ENCODE measurements at regions not wholly inside any gene's neighbourhood (a gene's known extent, or its start where the extent isn't known, plus 50 kb on each side); places are given as distances from the start of the nearest gene placed in this dataset.

- TF ChIP-seq JUN (IDR thresholded peaks at IDR 0.05; ENCODE audit: borderline replicate concordance, insufficient read depth, insufficient read length, low read depth) (no peak), POLR2A (IDR thresholded peaks at IDR 0.05; ENCODE audit: low read depth, low read length) (no peak), EZH2 (IDR thresholded peaks at IDR 0.05; ENCODE audit: borderline replicate concordance, low read depth, low read length, severe bottlenecking) (no peak), POLR2AphosphoS5 (IDR thresholded peaks at IDR 0.05; ENCODE audit: insufficient read depth, low read depth, low read length) (no peak), MYC (IDR thresholded peaks at IDR 0.05; ENCODE audit: low read depth, low read length) (no peak), GATA2 (IDR thresholded peaks at IDR 0.05; ENCODE audit: insufficient read depth, insufficient read length, low read depth, low read length) (no peak)
- TF ChIP-seq, protein P1, sequence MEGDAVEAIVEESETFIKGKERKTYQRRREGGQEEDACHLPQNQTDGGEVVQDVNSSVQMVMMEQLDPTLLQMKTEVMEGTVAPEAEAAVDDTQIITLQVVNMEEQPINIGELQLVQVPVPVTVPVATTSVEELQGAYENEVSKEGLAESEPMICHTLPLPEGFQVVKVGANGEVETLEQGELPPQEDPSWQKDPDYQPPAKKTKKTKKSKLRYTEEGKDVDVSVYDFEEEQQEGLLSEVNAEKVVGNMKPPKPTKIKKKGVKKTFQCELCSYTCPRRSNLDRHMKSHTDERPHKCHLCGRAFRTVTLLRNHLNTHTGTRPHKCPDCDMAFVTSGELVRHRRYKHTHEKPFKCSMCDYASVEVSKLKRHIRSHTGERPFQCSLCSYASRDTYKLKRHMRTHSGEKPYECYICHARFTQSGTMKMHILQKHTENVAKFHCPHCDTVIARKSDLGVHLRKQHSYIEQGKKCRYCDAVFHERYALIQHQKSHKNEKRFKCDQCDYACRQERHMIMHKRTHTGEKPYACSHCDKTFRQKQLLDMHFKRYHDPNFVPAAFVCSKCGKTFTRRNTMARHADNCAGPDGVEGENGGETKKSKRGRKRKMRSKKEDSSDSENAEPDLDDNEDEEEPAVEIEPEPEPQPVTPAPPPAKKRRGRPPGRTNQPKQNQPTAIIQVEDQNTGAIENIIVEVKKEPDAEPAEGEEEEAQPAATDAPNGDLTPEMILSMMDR (IDR thresholded peaks at IDR 0.05; ENCODE audit: extremely low read depth in 1 of 2, insufficient read depth in 1 of 2, low read depth in 1 of 2, low read length in 2 of 2), result no peak
- TF ChIP-seq, protein P2, sequence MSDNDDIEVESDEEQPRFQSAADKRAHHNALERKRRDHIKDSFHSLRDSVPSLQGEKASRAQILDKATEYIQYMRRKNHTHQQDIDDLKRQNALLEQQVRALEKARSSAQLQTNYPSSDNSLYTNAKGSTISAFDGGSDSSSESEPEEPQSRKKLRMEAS (IDR thresholded peaks at IDR 0.05; ENCODE audit: insufficient read depth, insufficient read length), result no peak
These were observed 138.3 kb upstream of the ETS2 start for GRCh38 chr21:38667291-38667870.

Measured in endothelial cell of umbilical vein (primary cell).